Stimulated activated memory B cell treated with anti-CD40 and anti-IgM and Interleukin-4, amounts not matched to agents 10 μg/mL and 1 μg/mL and 100 μg/mL, for 72 hours (primary cell): ENCODE measurements at regions not wholly inside any gene's neighbourhood (a gene's known extent, or its start where the extent isn't known, plus 50 kb on each side); places are given as distances from the start of the nearest gene placed in this dataset.
A peak's percentile ranks its signal among the peaks of the same experiment; 100 is the strongest.

ENCODE experiments used
- ATAC-seq: fragments of 150-1000 bp; cut with Tn5 transposase; 2 replicates; pipeline ENCODE4 v1.10.0; 2021
- H3K27ac Mint-ChIP-seq: one replicate; pipeline ENCODE4 v1.8.0; 2022; ENCODE audit warnings: mild to moderate bottlenecking, mixed read lengths
- H3K27me3 Mint-ChIP-seq: one replicate; pipeline ENCODE4 v1.8.0; 2022; ENCODE audit warnings: mixed read lengths
- H3K36me3 Mint-ChIP-seq: one replicate; pipeline ENCODE4 v1.8.0; 2022; ENCODE audit warnings: mixed read lengths
- H3K4me1 Mint-ChIP-seq: one replicate; pipeline ENCODE4 v1.8.0; 2022; ENCODE audit warnings: mixed read lengths
- H3K4me3 Mint-ChIP-seq: one replicate; pipeline ENCODE4 v1.8.0; 2022; ENCODE audit warnings: mild to moderate bottlenecking, moderate library complexity, mixed read lengths
- H3K9me3 Mint-ChIP-seq: one replicate; pipeline ENCODE4 v1.8.0; 2022; ENCODE audit warnings: mixed read lengths

DNA sequence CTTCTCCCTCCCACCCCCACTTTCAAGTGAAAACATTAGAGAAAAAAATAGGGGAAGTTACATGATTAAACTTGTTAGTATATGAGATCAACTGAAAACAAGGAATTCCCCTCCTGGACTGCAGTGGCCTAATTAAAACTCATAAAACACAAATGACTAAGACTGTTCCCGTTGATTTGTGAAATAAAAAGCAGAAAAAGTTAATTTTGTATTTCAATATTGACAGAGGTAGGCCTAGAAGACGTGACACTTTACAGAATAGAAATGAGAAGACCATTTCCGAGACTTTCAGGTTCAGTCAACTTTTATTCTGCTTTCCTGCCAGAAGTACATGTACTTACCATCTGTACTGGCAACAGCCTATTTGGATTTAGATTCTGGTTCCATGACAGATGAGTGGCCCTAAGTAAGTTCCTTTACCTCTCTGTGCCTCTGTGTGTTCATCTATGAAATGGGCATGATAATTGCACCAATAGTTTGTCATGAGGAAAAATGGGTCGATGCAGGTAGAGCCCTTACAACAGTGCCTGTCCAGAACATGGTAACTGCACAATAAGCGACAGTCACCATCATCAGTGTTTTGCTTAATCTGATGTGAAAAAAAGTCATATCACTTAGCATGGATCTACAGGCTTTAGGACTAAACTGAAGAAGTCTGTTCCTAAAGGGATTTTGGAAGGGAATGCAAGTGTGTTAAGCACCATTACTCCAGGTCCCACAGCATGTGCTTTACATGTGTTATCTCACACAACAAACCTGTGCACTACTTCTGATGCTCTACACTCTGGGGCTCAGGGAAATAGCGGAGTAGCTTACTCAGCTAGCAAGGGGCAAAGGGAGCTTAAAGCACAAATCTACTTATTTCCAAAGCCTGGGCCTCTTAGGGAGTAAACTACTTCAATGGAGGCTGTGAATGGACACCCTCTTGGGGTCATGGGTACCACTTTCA lies 562.3 kb upstream of the DIPK2B start:
- H3K27ac Mint-ChIP-seq = peak overlapping the region; percentile 74
- H3K4me1 Mint-ChIP-seq = peaks cover 59% of the 10 kb centered on the region
- no peaks in the 10 kb centered on the region for H3K27me3 Mint-ChIP-seq
- peaks cover 5% of the 10 kb centered on the region for H3K36me3 Mint-ChIP-seq
- no peaks in the 10 kb centered on the region for H3K9me3 Mint-ChIP-seq
- peak overlapping the region; percentile 21 for H3K4me3 Mint-ChIP-seq
- ATAC-seq = peak; percentile 76

GRCh38 chrX:45761920-45762319 lies 561.2 kb upstream of the DIPK2B start:
- H3K36me3 Mint-ChIP-seq = peaks cover 5% of the 10 kb centered on the region
- H3K27me3 Mint-ChIP-seq = no peaks in the 10 kb centered on the region
- no peak for ATAC-seq
- H3K27ac Mint-ChIP-seq = peak overlapping the region; percentile 74
- H3K4me3 Mint-ChIP-seq = peak overlapping the region; percentile 58
- H3K9me3 Mint-ChIP-seq = no peaks in the 10 kb centered on the region
- peaks cover 55% of the 10 kb centered on the region for H3K4me1 Mint-ChIP-seq

- Mint-ChIP-seq H3K4me1 (peaks cover 50% of the 10 kb centered on the region), H3K27me3 (no peaks in the 10 kb centered on the region), H3K27ac (peak overlapping the region; percentile 77), H3K36me3 (peaks cover 5% of the 10 kb centered on the region), H3K9me3 (no peaks in the 10 kb centered on the region), H3K4me3 (peak overlapping the region; percentile 18)
- no peak for ATAC-seq
These were observed 559.6 kb upstream of the DIPK2B start for GRCh38 chrX:45760187-45760742.

DNA sequence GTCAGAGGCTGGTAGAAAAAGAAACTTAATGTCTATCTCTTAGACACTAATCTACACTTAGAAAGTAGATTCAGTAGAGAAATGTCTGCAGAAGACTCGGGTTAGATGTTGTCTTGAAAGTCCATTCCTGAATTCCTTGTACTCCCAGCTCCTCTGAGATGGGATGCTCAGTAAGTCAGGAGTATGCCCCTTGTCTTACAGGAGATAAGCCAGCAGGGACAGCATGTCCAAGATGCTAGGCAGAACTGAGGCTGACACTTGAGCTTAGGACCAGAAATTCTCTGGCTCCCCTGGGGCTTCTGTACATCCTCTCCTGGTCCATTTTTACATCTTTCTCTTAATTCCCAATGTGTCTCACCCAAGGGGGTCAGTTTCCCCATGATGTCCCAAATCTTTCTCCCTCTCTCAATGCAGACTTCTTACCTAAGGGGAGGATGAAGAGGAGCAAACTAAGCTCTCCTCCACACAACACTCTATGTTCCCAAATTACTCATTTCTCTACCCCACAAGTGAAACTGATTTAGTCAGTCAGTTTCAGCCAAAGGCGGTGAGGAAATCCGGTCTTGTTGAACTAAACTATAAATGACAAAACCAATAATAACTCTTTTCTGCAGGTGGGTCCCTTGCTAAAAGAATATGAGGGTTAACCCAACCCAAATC lies 558.2 kb upstream of the DIPK2B start:
- ATAC-seq = peak; percentile 72
- Mint-ChIP-seq H3K36me3 (peaks cover 5% of the 10 kb centered on the region), H3K9me3 (no peaks in the 10 kb centered on the region), H3K27me3 (no peaks in the 10 kb centered on the region), H3K4me3 (peak overlapping the region; percentile 75), H3K27ac (peak overlapping the region; percentile 70), H3K4me1 (peaks cover 45% of the 10 kb centered on the region)

GRCh38 chrX:45758319-45758718 lies 557.6 kb upstream of the DIPK2B start:
- Mint-ChIP-seq H3K4me1 (peaks cover 45% of the 10 kb centered on the region), H3K27me3 (no peaks in the 10 kb centered on the region), H3K27ac (peak overlapping the region; percentile 70), H3K4me3 (peak overlapping the region; percentile 69), H3K9me3 (no peaks in the 10 kb centered on the region), H3K36me3 (peaks cover 5% of the 10 kb centered on the region)
- ATAC-seq = peak; percentile 73

- Mint-ChIP-seq H3K27me3 (no peaks in the 10 kb centered on the region), H3K9me3 (no peaks in the 10 kb centered on the region), H3K4me1 (peaks cover 41% of the 10 kb centered on the region), H3K36me3 (peaks cover 5% of the 10 kb centered on the region), H3K4me3 (no peak overlapping the region), H3K27ac (no peak overlapping the region)
- ATAC-seq = no peak
These were observed 556.6 kb upstream of the DIPK2B start for GRCh38 chrX:45757272-45757671.

GRCh38 chrX:45756557-45756956 lies 555.9 kb upstream of the DIPK2B start:
- Mint-ChIP-seq H3K4me3 (no peak overlapping the region), H3K27me3 (no peaks in the 10 kb centered on the region), H3K36me3 (no peaks in the 10 kb centered on the region), H3K27ac (no peak overlapping the region), H3K4me1 (peaks cover 35% of the 10 kb centered on the region), H3K9me3 (no peaks in the 10 kb centered on the region)
- no peak for ATAC-seq

GRCh38 chrX:45755703-45756102 lies 555.0 kb upstream of the DIPK2B start:
- Mint-ChIP-seq H3K4me1 (peaks cover 32% of the 10 kb centered on the region), H3K27me3 (no peaks in the 10 kb centered on the region), H3K36me3 (no peaks in the 10 kb centered on the region), H3K4me3 (no peak overlapping the region), H3K27ac (no peak overlapping the region), H3K9me3 (no peaks in the 10 kb centered on the region)
- ATAC-seq = no peak

DNA sequence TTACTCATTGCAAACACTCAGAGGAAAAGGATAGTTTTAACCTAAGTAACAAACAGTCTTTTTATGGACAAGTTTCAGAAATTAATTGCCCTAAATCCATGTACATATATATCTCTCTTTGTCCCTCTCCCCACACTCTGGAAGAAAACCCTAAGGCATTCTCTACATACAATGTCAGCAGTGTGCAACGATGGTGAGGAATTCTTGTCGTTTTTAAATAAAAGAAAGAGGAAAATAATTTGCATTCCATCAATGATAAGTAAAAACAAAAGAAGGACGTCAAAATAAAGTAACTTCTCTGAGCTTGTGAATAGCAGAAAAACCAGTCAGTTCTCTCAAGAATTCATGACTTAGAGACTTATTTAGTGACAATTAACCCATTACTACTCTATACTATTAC lies 550.5 kb upstream of the DIPK2B start:
- ATAC-seq = no peak
- Mint-ChIP-seq H3K36me3 (peaks cover 5% of the 10 kb centered on the region), H3K27me3 (no peaks in the 10 kb centered on the region), H3K27ac (no peak overlapping the region), H3K4me3 (no peak overlapping the region), H3K9me3 (no peaks in the 10 kb centered on the region), H3K4me1 (peaks cover 19% of the 10 kb centered on the region)

GRCh38 chrX:45750639-45751038 lies 550.0 kb upstream of the DIPK2B start:
- Mint-ChIP-seq H3K4me1 (peaks cover 14% of the 10 kb centered on the region), H3K27me3 (no peaks in the 10 kb centered on the region), H3K4me3 (no peak overlapping the region), H3K36me3 (peaks cover 7% of the 10 kb centered on the region), H3K9me3 (no peaks in the 10 kb centered on the region), H3K27ac (no peak overlapping the region)
- no peak for ATAC-seq

- Mint-ChIP-seq H3K4me1 (peaks cover 13% of the 10 kb centered on the region), H3K27ac (peak overlapping the region; percentile 58), H3K4me3 (no peak overlapping the region), H3K27me3 (no peaks in the 10 kb centered on the region), H3K36me3 (peaks cover 11% of the 10 kb centered on the region), H3K9me3 (no peaks in the 10 kb centered on the region)
- no peak for ATAC-seq
These were observed 548.7 kb upstream of the DIPK2B start for GRCh38 chrX:45749375-45749774.

DNA sequence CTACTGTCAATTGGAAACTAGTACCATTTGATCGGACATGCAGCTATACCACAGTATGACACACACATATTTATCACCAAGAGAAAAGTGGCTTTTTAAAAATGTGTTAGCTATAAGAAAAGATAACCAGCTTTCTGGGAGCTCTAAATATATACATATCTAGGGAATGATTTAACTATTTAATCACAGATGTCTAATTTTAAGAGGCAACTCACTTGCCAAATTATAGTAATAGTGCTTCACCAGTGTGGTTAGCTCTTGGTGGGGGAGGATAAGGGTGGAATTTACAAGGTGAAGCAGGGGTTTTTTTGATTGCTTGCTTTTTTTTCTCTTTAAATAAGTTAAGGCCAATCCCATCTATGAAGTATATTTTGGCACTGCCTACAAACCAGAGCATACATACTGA lies 547.7 kb upstream of the DIPK2B start:
- peaks cover 11% of the 10 kb centered on the region for H3K36me3 Mint-ChIP-seq
- H3K4me3 Mint-ChIP-seq = no peak overlapping the region
- no peak overlapping the region for H3K27ac Mint-ChIP-seq
- no peak for ATAC-seq
- no peaks in the 10 kb centered on the region for H3K27me3 Mint-ChIP-seq
- H3K4me1 Mint-ChIP-seq = peaks cover 13% of the 10 kb centered on the region
- no peaks in the 10 kb centered on the region for H3K9me3 Mint-ChIP-seq

DNA sequence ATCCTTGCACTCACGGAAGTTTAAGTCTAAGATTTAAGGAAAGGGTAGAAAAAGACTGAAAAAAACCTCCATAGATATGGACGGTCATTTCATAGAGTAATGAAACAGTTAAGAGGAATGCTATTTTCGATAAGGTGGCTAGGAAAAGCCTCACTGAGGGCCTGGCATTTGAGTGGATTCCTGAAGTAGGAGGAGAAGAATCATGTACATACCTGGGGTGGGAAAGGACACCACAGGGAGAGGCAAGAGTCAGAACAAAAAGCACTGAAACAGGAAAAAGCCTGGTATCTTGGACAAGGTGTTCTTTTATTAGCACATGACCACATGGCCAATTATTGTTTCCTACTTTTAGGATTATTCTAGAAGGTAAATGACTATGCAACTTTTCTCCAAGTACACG lies 547.2 kb upstream of the DIPK2B start:
- H3K27ac Mint-ChIP-seq = no peak overlapping the region
- ATAC-seq = no peak
- H3K36me3 Mint-ChIP-seq = peaks cover 11% of the 10 kb centered on the region
- no peaks in the 10 kb centered on the region for H3K27me3 Mint-ChIP-seq
- peaks cover 13% of the 10 kb centered on the region for H3K4me1 Mint-ChIP-seq
- no peaks in the 10 kb centered on the region for H3K9me3 Mint-ChIP-seq
- no peak overlapping the region for H3K4me3 Mint-ChIP-seq

GRCh38 chrX:45745479-45745878 lies 544.8 kb upstream of the DIPK2B start:
- no peak overlapping the region for H3K27ac Mint-ChIP-seq
- no peak overlapping the region for H3K4me3 Mint-ChIP-seq
- H3K36me3 Mint-ChIP-seq = peaks cover 11% of the 10 kb centered on the region
- H3K4me1 Mint-ChIP-seq = peaks cover 13% of the 10 kb centered on the region
- ATAC-seq = no peak
- H3K9me3 Mint-ChIP-seq = no peaks in the 10 kb centered on the region
- H3K27me3 Mint-ChIP-seq = no peaks in the 10 kb centered on the region

- no peak overlapping the region for H3K27ac Mint-ChIP-seq
- no peak overlapping the region for H3K4me3 Mint-ChIP-seq
- H3K4me1 Mint-ChIP-seq = peaks cover 5% of the 10 kb centered on the region
- H3K9me3 Mint-ChIP-seq = no peaks in the 10 kb centered on the region
- no peak for ATAC-seq
- H3K27me3 Mint-ChIP-seq = no peaks in the 10 kb centered on the region
- peaks cover 11% of the 10 kb centered on the region for H3K36me3 Mint-ChIP-seq
These were observed 543.4 kb upstream of the DIPK2B start for GRCh38 chrX:45743906-45744625.
